ENCODE measurements at regions not wholly inside any gene's neighbourhood (a gene's known extent, or its start where the extent isn't known, plus 50 kb on each side); places are given as distances from the start of the nearest gene placed in this dataset.
"Not testable (repeated sequence)": the region's sequence is repeated elsewhere in the genome, so short reads cannot be mapped to it uniquely, and the experiment has no call there.

GRCh38 chr11:11220786-11221185, 132.3 kb downstream of the CSNK2A3 start:
- no peak for DNase-seq

- no peak for DNase-seq
Measured at GRCh38 chr11:11218629-11218986, 134.4 kb downstream of the CSNK2A3 start.

DNA sequence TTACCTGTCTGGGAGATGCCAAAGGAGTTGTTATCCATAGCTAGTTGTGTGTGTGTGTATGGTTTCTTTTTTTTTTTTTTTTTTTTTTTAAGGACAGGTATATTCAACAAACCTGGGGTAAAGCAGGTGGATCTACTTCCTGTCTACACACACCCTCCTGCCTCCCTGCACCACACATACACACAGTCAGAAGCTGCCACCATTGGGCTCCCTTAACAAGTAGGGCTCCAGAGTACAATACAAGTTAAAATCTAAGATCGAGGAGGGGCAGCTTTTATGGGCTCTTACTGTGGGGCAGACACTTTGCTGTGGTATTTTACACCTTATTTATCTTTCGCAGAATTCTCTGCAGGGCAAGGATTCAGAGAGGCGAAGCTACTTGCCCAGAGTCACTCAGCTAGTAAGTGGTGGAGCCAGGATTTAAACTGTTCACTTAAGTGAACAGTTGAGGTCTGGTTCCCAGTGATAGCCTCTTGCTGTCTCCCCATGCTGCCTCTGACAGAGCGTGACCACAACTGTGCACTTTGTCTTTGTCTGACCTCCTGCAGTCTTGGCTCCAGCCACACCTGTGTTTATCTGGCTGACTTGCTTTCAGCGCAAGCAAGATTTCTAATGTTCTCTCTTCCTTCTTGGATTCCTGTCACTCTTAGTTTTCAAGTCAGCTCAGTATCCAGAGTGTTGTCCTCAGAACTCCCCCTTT, 135.0 kb downstream of the CSNK2A3 start:
- DNase-seq = peak; percentile 62

DNA sequence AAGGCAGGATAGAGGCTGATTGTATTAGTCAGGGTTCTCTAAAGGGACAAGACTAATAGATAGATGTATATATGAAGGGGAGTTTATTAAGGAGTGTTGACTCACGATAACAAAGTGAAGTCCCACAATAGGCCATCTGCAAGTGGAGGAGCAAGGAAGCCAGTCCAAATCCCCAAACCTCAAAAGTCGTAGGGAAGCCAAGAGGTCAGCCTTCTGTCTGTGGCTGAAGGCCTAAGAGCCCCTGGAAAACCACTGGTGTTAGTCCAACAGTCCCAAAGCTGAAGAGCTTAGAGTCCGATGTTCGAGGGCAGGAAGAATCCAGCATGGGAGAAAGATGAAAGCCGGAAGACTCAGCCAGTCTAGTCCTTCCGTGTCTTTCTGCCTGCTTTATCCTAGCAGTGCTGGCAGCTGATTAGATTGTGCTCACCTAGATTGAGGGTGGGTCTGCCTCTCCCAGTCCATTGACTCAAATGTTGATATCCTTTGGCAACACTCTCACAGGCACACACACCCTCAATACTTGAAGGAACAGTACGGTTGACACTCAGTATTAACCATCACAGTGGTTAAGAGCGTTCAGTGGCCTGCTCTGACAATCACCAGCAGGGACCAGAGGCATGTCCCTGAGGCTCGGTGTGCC, 135.6 kb downstream of the CSNK2A3 start:
- no peak for DNase-seq

DNA sequence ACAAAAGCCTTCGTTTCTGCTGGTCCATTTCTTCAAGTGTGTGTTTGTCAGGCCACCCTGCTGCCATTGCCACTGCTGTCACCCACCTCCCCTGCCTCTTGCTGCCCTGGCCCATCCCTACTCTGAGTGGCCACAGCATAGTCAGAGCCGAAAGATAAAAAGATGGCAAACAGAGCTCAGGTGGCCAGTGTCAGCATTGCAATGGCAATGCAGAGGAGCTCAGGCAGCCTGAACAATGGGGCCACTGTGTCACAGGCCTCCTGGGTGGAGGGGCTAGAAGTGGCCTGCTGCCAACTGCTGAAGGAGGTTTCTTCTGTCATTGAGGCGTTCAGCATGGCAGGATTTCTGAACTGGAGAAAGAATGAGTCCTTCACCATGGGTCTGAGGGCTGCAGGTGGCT, 137.1 kb downstream of the CSNK2A3 start:
- DNase-seq = no peak

DNA sequence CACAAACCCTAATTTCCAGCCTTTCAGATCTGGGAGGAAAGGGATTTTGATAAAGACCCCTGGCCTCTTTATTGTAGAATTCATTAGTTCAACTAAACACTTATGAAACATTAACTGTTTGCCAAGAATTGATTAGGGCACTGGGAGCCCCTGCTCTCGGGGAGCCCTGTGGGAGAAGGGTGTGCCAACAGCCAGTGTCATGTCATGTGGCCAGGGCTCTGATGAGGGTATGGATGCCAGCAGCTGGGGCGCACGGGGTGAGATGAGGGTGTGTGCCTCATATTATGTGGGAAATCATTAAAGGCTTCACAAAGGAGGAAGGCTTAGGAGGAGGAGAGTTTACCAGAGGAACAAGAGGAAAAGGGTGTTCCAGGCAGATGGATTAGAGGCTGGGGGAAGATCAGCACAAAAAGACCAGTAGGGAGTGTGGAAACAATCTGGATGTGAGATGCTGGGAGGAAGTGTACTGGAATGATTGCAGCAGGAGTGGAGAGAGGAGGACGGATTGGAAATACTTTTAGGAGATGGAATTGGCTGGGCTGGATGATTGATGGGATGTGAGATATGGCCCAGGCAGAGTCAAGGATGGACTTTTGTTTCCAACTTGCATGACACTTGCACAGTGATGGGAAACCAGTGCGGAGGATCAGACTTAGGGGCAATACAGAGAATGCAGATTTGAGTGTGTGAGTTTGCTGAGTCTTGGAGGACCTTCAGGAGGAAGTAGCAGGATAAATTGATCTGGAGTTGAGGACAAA, 137.8 kb downstream of the CSNK2A3 start:
- no peak for DNase-seq

- no peak for DNase-seq
Measured at GRCh38 chr11:11213117-11213516, 139.9 kb downstream of the CSNK2A3 start.

- DNase-seq = no peak
Measured at GRCh38 chr11:11211888-11212287, 141.2 kb downstream of the CSNK2A3 start.

DNA sequence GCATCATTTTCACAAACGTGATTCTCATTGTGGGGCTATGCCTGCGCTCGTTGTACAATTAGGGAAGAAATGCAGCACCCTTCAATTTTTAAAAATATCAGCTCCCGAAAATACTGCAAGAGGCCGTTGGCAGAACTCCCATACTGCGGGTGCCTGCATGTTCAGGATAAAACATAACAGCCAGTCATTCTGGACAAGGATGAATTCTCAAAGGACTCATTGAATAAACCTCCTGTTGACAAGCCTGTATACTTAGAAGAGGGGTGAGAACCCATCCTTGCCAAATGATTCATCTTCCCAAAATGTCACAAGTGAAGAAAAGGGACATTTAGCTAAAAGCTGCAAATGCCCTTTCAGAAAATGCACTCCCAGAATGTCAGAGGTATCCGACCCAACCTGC, 141.9 kb downstream of the CSNK2A3 start:
- no peak for DNase-seq

DNA sequence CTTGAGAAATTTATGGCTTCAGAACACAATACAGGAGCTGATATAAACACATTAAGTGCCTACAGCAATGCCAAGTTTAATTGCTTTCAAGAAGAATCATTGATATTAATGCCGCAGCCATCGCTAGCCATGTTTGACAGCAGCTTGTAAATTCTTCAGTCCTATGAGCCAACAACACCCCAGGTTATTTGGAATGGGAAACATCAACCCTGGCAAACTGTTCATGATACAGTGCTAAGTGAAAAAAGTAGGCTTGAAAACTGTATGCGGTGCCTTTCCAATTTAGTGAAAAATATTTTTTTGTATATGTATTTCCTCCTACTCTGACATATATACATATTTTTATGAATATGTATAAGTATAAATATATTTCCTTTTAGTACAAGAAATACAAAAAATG, 142.6 kb downstream of the CSNK2A3 start:
- no peak for DNase-seq

DNA sequence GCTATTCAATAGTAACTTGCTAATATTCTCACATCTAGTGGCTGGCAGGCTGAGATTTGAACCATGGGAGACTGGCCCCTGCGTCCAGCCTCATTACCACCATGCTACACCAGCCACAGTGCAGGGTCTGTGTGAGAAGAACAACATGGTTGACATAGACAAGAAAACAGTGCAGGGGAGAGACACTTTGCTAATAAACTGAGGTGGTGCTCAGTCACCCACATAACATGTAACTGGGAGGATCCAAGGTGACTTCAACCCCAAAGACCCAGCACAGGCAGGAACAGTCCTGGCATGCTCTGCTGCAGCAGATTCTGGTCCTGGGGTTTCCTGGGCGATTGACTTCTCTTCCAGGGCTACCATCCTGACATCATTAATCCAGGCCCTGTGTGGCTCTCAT, 143.1 kb downstream of the CSNK2A3 start:
- no peak for DNase-seq

DNA sequence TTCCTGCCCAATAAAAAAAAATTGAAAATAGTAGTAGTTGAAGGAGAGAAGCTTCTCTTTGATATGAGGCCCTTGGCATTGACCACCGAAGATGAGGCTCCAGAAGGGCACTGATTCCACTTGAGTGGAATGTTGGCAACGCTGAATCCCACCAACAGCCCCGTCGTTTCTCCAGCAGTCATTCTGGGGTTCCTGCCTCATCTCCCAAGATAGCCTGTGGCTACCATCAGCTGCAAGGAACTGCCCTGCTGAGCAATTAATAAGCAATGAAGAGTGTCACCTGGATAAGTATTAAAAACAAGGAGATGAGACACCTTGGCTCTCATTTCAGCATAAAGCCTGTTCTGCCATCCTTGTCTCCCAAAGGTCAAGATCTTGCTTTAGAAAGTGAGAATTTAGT, 144.1 kb downstream of the CSNK2A3 start:
- no peak for DNase-seq

DNA sequence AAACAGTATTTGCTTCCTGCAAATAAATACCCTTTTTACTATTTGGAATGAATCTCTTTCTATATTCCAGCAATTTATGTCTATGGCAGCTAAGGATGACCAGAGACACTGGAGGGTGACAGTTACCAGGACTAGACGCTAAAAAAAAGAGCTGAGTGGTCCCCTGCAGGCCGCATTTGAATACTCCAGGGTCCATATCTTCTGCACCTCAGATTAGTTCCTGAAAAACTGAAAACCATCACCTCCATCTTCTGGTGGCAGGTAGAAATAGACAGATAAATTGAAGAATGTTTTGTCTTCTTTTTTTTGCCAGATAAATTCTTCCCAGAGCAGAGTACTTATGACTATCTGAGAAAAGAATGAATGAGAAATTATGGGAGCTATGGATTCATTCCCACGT, 145.6 kb downstream of the CSNK2A3 start:
- no peak for DNase-seq

GRCh38 chr11:11206484-11206883, 146.6 kb downstream of the CSNK2A3 start:
- DNase-seq = no peak

- DNase-seq = no peak
Measured at GRCh38 chr11:11202885-11203284, 150.2 kb downstream of the CSNK2A3 start.

- DNase-seq = not testable (repeated sequence)
Measured at GRCh38 chr11:11201302-11201701, 151.7 kb downstream of the CSNK2A3 start.

DNA sequence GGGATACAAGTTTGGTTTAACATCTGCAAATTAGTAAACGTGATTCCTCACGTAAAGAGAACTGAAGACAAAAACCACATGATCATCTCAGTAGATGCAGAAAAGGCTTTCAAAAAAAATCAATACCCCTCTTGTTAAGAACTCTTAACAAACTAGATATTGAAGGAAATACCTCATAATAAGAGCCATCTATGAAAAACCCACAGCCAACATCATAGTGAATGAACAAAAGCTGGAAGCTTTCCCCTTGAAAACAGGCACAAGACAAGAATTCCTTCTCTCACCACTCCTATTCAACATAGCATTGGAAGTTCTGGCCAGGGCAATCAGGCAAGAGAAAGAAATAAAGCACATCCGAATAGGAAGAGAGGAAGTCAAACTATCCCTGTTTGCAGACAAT, 160.5 kb downstream of the CSNK2A3 start:
- DNase-seq = no peak

- no peak for DNase-seq
Measured at GRCh38 chr11:11189506-11189905, 163.5 kb downstream of the CSNK2A3 start.

DNA sequence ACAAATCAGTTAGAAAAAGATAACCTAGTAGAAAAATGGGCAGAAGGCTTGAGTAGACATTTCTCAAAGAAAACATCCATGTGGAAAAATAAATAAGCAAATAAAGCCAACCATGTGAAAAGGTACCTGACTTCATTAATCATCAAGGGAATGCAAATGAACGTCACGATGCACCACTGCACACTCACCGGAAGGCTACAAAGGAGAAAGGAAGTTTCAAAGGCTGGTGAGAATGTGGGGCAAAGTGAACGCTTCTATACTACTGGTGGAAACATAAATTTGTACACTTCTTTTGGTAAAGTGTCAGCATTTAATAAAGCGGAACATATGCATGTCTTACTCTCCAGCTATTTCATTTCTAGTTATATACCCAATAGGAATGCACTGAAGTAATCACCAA, 166.8 kb downstream of the CSNK2A3 start:
- no peak for DNase-seq

DNA sequence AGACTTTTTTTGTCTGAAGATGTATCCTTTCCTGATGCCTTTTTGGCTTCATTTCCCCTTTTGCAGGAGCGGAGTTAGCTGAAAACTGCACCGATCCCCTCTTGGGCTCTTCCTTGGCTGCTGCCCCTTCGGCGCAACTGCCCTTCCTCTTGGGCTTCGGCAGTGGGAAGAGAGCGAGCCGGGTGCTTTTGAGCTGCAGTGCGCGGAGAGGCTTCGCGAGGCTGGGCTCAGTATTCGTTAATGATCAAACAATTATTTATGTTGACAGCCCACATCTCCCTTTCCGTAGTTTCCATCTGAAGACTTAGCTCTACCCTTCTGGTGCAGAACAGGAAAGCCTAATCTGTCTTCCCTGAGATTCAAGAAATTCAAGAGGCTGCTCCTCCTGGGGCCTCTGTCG, 170.8 kb downstream of the CSNK2A3 start:
- no peak for DNase-seq

- no peak for DNase-seq
Measured at GRCh38 chr11:11178671-11179638, 174.1 kb downstream of the CSNK2A3 start.

DNA sequence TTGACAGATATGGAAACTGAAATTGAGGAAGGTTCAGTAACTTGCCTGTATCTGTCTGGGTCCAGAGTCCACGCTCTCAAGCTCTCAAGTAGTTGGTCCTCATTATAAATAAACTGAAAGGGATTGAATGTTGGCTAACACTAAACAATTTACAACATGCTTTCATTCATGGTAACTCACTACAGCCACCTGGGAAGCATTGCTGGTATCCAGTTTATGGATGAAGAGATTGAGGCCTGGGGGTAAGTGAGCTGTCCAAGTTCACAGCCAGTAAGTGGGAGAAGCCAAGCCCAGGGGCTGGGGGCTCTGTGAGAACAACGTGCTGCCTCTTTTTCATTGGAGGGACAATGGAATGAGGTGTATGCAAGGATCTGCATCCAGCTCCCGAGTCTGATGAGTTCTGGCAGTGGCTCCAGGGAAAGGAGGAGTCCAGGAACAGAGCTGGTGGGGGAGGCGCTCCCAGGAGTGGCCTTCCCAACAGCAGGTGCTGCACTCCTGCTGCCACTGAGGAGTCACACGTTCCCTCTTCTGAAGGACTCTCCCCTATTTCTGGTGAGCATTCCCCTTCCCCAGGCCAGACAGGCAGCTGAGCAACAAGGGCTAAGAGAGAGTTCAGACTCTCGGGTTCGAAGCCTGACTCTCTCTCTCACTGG, 175.8 kb downstream of the CSNK2A3 start:
- no peak for DNase-seq

All from NCI-H187 treated with DMSO at 0.1 percent for 48 hours (cell line).